Urinary bladder (tissue), 3 donors: ENCODE measurements at regions not wholly inside any gene's neighbourhood (a gene's known extent, or its start where the extent isn't known, plus 50 kb on each side); places are given as distances from the start of the nearest gene placed in this dataset.

ENCODE experiments used
- DNase-seq: peaks from one replicate; pipeline ENCODE4 v3.0.0-alpha.2; 2015; ENCODE audit errors: extremely low spot score
- H3K27ac ChIP-seq: one replicate; pipeline ENCODE4 v1.5.1; 2013; ENCODE audit warnings: low read depth, mild to moderate bottlenecking, moderate library complexity
- H3K36me3 ChIP-seq: one replicate; pipeline ENCODE4 v1.6.1; 2013; ENCODE audit warnings: mild to moderate bottlenecking, moderate library complexity; ENCODE audit not compliant: insufficient read depth
- H3K4me1 ChIP-seq: one replicate; pipeline ENCODE4 v1.6.1; 2013; ENCODE audit warnings: mild to moderate bottlenecking, moderate library complexity; ENCODE audit not compliant: insufficient read depth
- H3K4me3 ChIP-seq: one replicate; pipeline ENCODE4 v1.5.1; 2013; ENCODE audit warnings: low read depth, low read length
- WGBS: extraction: QIAGEN DNeasy Blood & Tissue Kit; methylation state at CpG from one replicate; pipeline ENCODE4 v1.1.7; 2013; 5-methylcytosine and 5-hydroxymethylcytosine counted together
- donor health status: healthy with polysubstance abuse.
- donor health status: healthy.

GRCh38 chr17:63232565-63233310 lies 213.4 kb downstream of the CYB561 start:
- 99% methylated on average over 16 of the region's 16 CpGs for WGBS
- peaks cover 3% of the 10 kb centered on the region for H3K36me3 ChIP-seq
- no peak overlapping the region for H3K27ac ChIP-seq
- no peaks in the 10 kb centered on the region for H3K4me1 ChIP-seq
- no peak for DNase-seq
- H3K4me3 ChIP-seq: no peak overlapping the region

DNA sequence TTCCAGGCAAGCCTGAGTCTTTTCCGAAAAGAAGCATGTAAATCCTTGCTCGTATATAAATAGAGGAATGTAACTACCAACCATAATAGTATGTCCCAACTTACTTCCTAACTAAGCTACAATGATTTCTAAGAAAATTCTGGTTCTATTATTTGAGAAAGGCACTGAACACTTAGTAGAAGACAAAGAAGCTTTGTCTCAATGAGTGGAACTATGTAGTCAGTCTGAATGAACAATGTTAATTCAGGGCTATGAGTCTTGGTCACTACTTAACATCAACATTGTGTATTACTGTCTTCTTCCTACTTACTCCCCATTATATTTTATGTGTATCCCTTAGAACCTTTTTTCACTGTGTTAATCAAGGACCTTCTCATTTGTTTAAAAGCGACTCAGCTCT lies 206.0 kb downstream of the CYB561 start:
- no peaks in the 10 kb centered on the region for H3K4me1 ChIP-seq

GRCh38 chr17:63246344-63246743 lies 199.8 kb downstream of the CYB561 start:
- no peak overlapping the region for H3K27ac ChIP-seq
- no peaks in the 10 kb centered on the region for H3K4me1 ChIP-seq
- WGBS: 88% methylated on average over 2 of the region's 2 CpGs
- no peaks in the 10 kb centered on the region for H3K36me3 ChIP-seq
- no peak overlapping the region for H3K4me3 ChIP-seq
- DNase-seq: no peak

More for the DNA sequence above, 206.0 kb downstream of the CYB561 start:
- no peak overlapping the region for H3K27ac ChIP-seq
- no peaks in the 10 kb centered on the region for H3K36me3 ChIP-seq
- no peak for DNase-seq
- 92% methylated on average over 3 of the region's 3 CpGs for WGBS
- H3K4me3 ChIP-seq: no peak overlapping the region

- H3K36me3 ChIP-seq: no peaks in the 10 kb centered on the region
- H3K4me1 ChIP-seq: no peaks in the 10 kb centered on the region
- H3K4me3 ChIP-seq: no peak overlapping the region
- WGBS: 77% methylated on average over 1 of the region's 1 CpG
- DNase-seq: no peak
- H3K27ac ChIP-seq: no peak overlapping the region
Measured at GRCh38 chr17:63247706-63248105, 198.4 kb downstream of the CYB561 start.

- H3K36me3 ChIP-seq: no peaks in the 10 kb centered on the region
- 33% methylated on average over 4 of the region's 4 CpGs for WGBS
- no peak overlapping the region for H3K27ac ChIP-seq
- no peak for DNase-seq
- no peaks in the 10 kb centered on the region for H3K4me1 ChIP-seq
- H3K4me3 ChIP-seq: no peak overlapping the region
Measured at GRCh38 chr17:63249256-63250004, 196.7 kb downstream of the CYB561 start.

- H3K4me1 ChIP-seq: no peaks in the 10 kb centered on the region
- no peak overlapping the region for H3K4me3 ChIP-seq
- DNase-seq: no peak
- no peak overlapping the region for H3K27ac ChIP-seq
- no peaks in the 10 kb centered on the region for H3K36me3 ChIP-seq
- 43% methylated on average over 3 of the region's 3 CpGs for WGBS
Measured at GRCh38 chr17:63250830-63251229, 195.3 kb downstream of the CYB561 start.

- no peak for DNase-seq
- 74% methylated on average over 3 of the region's 3 CpGs for WGBS
- H3K4me1 ChIP-seq: no peaks in the 10 kb centered on the region
- no peaks in the 10 kb centered on the region for H3K36me3 ChIP-seq
- H3K4me3 ChIP-seq: no peak overlapping the region
- no peak overlapping the region for H3K27ac ChIP-seq
Measured at GRCh38 chr17:63258785-63259184, 187.3 kb downstream of the CYB561 start.

DNA sequence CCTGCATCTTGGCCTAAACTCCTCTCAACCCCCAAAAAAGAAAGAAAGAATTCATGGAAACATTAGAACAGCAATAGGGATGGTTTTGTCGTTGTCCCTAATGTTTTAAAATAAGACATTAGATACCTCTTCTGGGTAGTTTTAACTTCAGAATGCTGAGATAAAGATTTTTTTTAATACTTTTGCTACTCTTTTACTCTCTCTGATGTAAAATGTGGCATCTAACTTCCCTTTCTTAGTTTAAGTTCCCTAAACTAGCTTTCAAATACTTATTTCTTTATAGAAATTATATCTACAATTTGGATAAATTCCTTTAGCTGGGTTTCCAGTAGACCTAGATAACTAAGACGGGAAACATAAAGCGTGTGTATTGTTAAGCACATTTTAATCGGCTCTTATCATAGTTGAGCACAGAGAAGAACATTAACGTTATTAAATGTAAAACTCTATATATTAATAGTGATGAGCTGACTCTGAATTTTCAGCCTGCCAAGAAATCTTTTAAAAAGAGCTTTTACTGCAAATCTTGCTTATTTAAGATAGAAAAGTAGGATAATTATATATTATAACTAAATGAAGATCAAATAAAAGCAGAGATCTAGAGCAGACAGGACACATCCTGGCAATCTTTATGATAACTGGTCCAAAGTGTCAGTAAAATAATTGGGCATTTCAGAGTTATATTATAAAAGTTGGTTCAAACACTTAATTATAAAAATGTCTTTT lies 183.2 kb downstream of the CYB561 start:
- no peaks in the 10 kb centered on the region for H3K36me3 ChIP-seq
- no peak overlapping the region for H3K27ac ChIP-seq
- no peaks in the 10 kb centered on the region for H3K4me1 ChIP-seq
- no peak for DNase-seq
- no peak overlapping the region for H3K4me3 ChIP-seq
- 78% methylated on average over 5 of the region's 5 CpGs for WGBS

- Histone ChIP-seq H3K4me1 (no peaks in the 10 kb centered on the region), H3K4me3 (no peak overlapping the region), H3K27ac (no peak overlapping the region), H3K36me3 (no peaks in the 10 kb centered on the region)
- DNase-seq: no peak
Measured at GRCh38 chr17:63265526-63265925, 180.6 kb downstream of the CYB561 start.

DNA sequence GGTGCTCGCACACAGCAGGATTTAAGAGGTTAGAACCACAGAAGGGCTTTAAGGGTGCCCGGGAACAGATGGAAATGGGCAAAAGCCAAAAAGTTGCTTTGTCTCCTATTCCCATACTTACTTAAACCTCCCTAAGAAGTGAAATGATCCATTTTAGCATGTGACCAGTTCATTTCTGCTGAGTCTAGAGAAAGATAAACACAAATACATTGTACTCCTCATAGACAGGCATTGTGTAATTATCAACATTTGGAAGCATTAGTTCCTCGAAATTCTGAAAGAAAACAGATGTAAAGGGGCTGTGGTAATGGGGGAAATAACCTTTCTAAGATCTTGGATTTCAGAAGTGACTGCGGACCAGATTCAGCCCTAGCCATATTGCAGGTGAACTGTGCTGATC lies 178.3 kb downstream of the CYB561 start:
- no peak for DNase-seq
- H3K36me3 ChIP-seq: no peaks in the 10 kb centered on the region
- WGBS: 80% methylated on average over 4 of the region's 4 CpGs
- no peaks in the 10 kb centered on the region for H3K4me1 ChIP-seq
- H3K4me3 ChIP-seq: no peak overlapping the region
- no peak overlapping the region for H3K27ac ChIP-seq

GRCh38 chr17:63268827-63269226 lies 177.3 kb downstream of the CYB561 start:
- no peak overlapping the region for H3K27ac ChIP-seq
- no peak for DNase-seq
- H3K36me3 ChIP-seq: no peaks in the 10 kb centered on the region
- no peak overlapping the region for H3K4me3 ChIP-seq
- H3K4me1 ChIP-seq: no peaks in the 10 kb centered on the region
- WGBS: 82% methylated on average over 3 of the region's 3 CpGs

DNA sequence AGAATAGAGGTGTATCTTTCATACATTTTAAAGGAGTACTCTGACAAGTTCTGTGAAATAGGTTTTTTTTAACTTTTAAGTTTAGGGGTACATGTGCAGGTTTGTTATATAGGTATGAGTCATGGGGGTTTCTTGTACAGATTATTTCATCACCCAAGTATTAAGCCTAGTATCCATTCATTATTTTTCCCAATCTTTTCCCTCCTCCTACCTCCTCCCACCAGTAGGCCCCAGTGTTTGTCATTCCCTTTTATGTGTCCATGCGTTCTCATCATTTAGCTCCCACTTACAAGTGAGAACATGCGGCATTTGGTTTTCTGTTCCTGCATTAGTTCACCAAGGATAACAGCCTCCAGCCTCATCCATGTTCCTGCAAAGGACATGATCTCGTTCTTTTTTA lies 175.5 kb downstream of the CYB561 start:
- Histone ChIP-seq H3K36me3 (no peaks in the 10 kb centered on the region), H3K4me1 (no peaks in the 10 kb centered on the region), H3K27ac (no peak overlapping the region), H3K4me3 (no peak overlapping the region)
- WGBS: 95% methylated on average over 3 of the region's 3 CpGs
- DNase-seq: no peak

GRCh38 chr17:63274146-63274545 lies 172.0 kb downstream of the CYB561 start:
- WGBS: 63% methylated on average over 3 of the region's 3 CpGs
- H3K4me3 ChIP-seq: no peak overlapping the region
- H3K4me1 ChIP-seq: no peaks in the 10 kb centered on the region
- no peaks in the 10 kb centered on the region for H3K36me3 ChIP-seq
- no peak for DNase-seq
- H3K27ac ChIP-seq: no peak overlapping the region
